ENCODE measurements at regions not wholly inside any gene's neighbourhood (a gene's known extent, or its start where the extent isn't known, plus 50 kb on each side); places are given as distances from the start of the nearest gene placed in this dataset.

DNA sequence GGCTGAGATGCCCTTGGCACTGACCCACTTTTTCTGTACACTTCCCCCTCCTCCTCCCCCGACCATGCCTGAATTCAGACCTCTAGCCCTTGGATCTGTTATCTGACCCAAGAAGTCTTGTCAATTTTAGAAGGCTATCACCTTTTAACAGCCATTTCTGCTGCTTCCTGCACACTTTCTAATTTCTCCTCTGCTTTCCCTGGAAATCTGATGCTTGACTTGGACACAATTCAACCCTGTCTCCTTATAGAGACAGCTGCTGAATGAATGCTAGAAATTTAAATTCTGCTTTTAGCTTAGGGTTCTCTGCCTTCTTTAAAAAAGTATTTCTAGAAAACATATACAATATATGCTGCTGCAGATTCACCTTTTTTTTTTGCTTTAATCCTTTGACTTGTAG is 417.9 kb upstream of the KLF6 start:
- TF ChIP-seq POLR2A (IDR thresholded peaks at IDR 0.05; ENCODE audit: extremely low read depth, insufficient read length) = no peak
- no peak for TF ChIP-seq MYC (IDR thresholded peaks at IDR 0.05; ENCODE audit: low read depth, low read length)
- TF ChIP-seq, protein P1, sequence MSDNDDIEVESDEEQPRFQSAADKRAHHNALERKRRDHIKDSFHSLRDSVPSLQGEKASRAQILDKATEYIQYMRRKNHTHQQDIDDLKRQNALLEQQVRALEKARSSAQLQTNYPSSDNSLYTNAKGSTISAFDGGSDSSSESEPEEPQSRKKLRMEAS (IDR thresholded peaks at IDR 0.05; ENCODE audit: low read depth, low read length) = no peak
- TF ChIP-seq, protein P2, sequence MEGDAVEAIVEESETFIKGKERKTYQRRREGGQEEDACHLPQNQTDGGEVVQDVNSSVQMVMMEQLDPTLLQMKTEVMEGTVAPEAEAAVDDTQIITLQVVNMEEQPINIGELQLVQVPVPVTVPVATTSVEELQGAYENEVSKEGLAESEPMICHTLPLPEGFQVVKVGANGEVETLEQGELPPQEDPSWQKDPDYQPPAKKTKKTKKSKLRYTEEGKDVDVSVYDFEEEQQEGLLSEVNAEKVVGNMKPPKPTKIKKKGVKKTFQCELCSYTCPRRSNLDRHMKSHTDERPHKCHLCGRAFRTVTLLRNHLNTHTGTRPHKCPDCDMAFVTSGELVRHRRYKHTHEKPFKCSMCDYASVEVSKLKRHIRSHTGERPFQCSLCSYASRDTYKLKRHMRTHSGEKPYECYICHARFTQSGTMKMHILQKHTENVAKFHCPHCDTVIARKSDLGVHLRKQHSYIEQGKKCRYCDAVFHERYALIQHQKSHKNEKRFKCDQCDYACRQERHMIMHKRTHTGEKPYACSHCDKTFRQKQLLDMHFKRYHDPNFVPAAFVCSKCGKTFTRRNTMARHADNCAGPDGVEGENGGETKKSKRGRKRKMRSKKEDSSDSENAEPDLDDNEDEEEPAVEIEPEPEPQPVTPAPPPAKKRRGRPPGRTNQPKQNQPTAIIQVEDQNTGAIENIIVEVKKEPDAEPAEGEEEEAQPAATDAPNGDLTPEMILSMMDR (IDR thresholded peaks at IDR 0.05; ENCODE audit: low read depth, low read length) = no peak
- H3K4me3 ChIP-seq (ENCODE audit: low read depth, low read length) = no peak overlapping the region
- no peak for DNase-seq (ENCODE audit: low read depth)

DNA sequence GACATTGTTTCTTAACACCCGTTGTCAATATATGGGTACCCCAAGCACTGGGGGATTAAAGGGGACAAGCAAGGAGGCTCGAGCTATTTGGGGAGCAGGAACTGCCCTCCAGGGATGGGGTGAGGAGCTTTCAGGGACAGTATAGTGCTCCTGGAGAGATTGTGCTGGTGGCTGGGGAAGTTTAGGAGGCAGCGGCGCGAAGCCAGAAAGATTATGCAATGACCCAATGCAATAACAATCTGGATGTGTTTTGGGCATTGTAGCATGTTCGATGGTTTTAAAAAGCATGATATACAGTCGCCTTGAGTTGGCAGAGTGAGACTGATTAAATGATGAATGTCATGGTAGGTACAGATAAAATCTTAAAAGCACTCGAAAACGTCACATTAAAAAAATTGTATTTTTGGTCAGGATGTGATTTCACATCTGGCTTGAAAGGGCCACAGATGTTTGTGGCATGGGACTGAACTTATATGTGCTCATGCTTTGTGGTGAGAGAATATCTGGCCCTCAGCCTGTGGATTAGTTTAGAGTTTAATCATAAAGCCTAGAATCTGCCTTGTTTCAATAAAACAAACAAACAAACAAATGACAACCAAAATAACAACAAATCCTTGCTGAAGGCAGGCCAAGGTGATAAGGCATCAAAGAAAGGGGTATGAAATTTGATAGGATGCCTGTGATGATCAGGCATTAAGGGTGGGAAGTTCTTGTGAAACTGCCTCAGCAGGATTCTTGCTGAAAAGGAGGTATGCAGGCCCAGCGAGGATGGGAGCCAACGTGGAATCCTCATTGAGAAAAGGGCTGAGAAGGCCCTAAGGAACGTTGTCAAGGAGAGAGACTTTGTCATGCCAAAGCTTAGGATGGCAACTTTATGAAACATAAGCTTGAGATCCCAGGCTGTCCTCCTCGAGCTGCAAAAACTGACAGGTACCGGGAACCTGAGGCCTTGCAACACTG is 417.1 kb upstream of the KLF6 start:
- no peak overlapping the region for H3K4me3 ChIP-seq (ENCODE audit: low read depth, low read length)
- TF ChIP-seq POLR2A (IDR thresholded peaks at IDR 0.05; ENCODE audit: extremely low read depth, insufficient read length) (no peak), MYC (IDR thresholded peaks at IDR 0.05; ENCODE audit: low read depth, low read length) (no peak)
- TF ChIP-seq, protein P1 (IDR thresholded peaks at IDR 0.05; ENCODE audit: low read depth, low read length) = no peak
- TF ChIP-seq, protein P2 (IDR thresholded peaks at IDR 0.05; ENCODE audit: low read depth, low read length) = no peak
- no peak for DNase-seq (ENCODE audit: low read depth)

DNA sequence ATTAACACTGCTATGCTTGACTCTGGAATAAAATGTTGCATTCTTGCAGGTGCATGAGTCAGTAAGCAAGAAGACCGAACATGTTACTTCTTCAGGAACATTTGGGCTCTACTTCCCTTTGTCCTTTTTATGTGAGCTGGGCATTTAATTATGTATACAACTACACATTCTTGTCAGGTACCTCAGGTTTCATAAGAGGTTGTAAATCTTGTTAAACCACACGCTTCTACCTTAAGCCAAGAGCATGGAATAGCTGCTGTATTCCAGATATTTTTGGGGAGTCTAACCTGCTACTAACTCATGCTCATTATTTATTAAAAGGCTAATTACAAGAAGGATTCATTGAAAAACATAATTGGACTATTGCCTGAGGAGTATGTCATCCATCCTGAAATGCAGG is 414.2 kb upstream of the KLF6 start:
- no peak for DNase-seq (ENCODE audit: low read depth)
- TF ChIP-seq MYC (IDR thresholded peaks at IDR 0.05; ENCODE audit: low read depth, low read length) (no peak), POLR2A (IDR thresholded peaks at IDR 0.05; ENCODE audit: extremely low read depth, insufficient read length) (no peak)
- TF ChIP-seq, protein P2 (IDR thresholded peaks at IDR 0.05; ENCODE audit: low read depth, low read length) = no peak
- TF ChIP-seq, protein P1 (IDR thresholded peaks at IDR 0.05; ENCODE audit: low read depth, low read length) = no peak
- H3K4me3 ChIP-seq (ENCODE audit: low read depth, low read length) = no peak overlapping the region

DNA sequence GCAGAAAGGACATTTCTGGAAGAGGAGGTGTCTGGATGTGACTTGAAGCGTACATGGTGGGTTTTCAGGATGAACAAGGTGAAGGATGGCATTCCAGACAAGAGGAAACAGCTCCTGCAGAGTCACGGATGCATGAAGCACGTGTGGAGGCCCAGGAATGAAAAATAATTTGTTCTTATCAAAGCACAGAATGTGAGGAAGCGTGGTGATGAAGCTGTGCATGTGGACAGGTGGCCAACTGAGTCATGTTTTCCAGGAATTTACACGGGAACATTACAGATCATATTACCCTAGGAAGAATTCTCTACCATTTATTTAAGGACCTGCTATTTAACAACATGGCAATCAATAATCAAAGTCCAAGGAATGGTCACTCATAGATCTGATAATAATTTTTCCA is 413.2 kb upstream of the KLF6 start:
- no peak overlapping the region for H3K4me3 ChIP-seq (ENCODE audit: low read depth, low read length)
- TF ChIP-seq POLR2A (IDR thresholded peaks at IDR 0.05; ENCODE audit: extremely low read depth, insufficient read length) (no peak), MYC (IDR thresholded peaks at IDR 0.05; ENCODE audit: low read depth, low read length) (no peak)
- TF ChIP-seq, protein P2 (IDR thresholded peaks at IDR 0.05; ENCODE audit: low read depth, low read length) = no peak
- TF ChIP-seq, protein P1 (IDR thresholded peaks at IDR 0.05; ENCODE audit: low read depth, low read length) = no peak
- no peak for DNase-seq (ENCODE audit: low read depth)

DNA sequence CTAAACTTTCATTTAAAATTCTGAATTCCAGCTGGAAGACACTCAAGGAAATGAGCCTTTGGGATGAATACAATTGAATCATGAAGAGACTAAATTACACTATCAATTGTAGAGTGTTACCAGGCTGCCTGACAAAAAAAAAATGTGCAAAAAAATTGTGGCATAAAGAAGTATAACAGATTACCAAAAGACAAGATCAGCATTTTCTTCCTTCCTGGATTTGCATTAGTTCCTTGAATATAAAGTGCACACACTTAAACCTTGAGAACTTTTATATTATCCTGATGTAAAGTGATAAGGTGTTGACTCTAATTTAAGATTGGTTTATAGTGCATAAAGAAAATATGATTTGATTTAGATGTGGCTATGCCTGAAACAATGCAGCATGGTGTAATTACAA is 412.7 kb upstream of the KLF6 start:
- TF ChIP-seq, protein P2 (IDR thresholded peaks at IDR 0.05; ENCODE audit: low read depth, low read length) = no peak
- TF ChIP-seq POLR2A (IDR thresholded peaks at IDR 0.05; ENCODE audit: extremely low read depth, insufficient read length) (no peak), MYC (IDR thresholded peaks at IDR 0.05; ENCODE audit: low read depth, low read length) (no peak)
- TF ChIP-seq, protein P1 (IDR thresholded peaks at IDR 0.05; ENCODE audit: low read depth, low read length) = no peak
- no peak for DNase-seq (ENCODE audit: low read depth)
- H3K4me3 ChIP-seq (ENCODE audit: low read depth, low read length) = no peak overlapping the region

Data from NB4 (cell line).